Fibroblast of skin of right biceps (primary cell): ENCODE measurements at regions not wholly inside any gene's neighbourhood (a gene's known extent, or its start where the extent isn't known, plus 50 kb on each side); places are given as distances from the start of the nearest gene placed in this dataset.

Experiments
- DNase-seq: peaks from one replicate; pipeline ENCODE4 v3.0.0-alpha.2; 2013

DNA sequence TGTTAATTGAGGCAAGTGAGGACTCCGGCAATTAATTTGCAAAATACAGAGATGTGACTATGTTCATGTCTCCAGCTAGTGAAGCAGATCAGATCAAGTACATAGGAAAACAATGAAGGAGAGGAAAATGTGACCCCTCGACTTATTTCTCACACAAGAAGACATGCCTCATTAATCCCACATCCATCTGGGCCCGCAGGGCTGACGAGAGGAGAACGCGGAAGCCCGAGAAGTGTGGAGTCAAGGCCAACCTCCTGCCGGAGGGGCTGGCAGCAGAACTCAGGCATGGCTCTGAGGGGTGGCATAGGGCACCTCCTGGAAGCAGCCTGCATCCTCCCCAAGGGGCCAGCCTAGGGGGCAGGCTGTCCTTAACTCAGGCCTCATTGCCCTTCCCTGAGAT lies 54.4 kb downstream of the ZNF503 start:
- no peak for DNase-seq

- DNase-seq = no peak
These were observed 55.8 kb downstream of the ZNF503 start for GRCh38 chr10:75345738-75346137.

DNA sequence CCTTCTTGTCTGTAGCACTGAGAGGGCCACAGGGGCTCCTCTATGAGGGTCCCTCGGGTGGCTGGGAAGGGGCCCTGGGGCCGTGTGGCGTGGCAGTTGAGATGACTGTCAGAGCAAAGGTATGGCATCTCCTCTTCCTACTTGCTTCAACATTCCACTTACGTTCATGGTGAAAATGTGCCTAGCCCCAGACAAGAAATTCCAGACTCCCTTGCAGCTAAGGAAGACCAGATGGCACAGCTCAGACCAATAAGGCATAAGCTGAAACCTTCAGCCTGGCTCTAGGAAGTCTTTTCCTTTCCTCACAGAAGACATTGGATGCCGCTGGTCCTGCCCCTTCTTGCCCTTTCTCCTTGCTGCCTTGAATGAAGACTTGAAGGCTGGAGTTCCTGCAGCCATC lies 57.4 kb downstream of the ZNF503 start:
- no peak for DNase-seq

GRCh38 chr10:75342397-75342796 lies 59.2 kb downstream of the ZNF503 start:
- no peak for DNase-seq

GRCh38 chr10:75335983-75336382 lies 65.6 kb downstream of the ZNF503 start:
- no peak for DNase-seq

DNA sequence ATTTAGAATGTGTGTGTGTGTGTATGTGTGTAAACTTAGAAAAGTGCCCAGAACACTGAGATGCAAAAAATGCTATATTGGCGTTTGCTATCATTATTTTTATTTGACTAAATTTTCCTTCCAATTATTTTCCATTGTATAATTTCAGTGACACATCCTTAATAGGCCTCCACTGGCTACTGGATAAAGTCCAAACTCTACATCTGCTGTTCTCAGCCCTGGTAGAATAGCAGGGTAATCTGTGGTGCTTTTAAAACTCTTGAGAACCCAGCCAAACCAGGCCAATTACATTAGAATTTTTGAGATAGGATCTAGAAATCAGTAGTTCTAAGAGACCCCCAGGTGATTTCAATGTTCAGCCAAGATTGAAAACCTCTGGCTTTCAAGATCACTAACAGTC lies 66.4 kb downstream of the ZNF503 start:
- no peak for DNase-seq

DNA sequence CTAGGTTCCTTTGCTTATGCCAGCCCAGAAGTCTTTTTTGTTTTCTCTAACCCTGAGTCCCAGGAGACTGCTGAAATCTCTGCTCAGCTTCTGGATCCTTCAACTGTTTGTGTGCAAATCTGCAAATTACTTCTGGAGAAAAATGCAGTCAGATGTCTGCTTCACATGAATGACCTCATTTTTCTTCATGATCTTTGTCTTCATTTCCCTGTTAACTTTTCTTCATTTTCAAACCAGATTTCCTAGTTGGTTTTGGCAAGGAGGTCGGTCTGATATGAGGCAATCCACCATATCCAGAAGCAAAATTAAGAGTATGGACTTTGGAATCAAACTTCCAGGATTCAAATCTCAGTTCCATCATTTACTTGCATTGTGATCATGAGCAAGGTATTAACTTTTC lies 66.8 kb downstream of the ZNF503 start:
- DNase-seq = no peak

- no peak for DNase-seq
These were observed 69.5 kb downstream of the ZNF503 start for GRCh38 chr10:75332081-75332480.

GRCh38 chr10:75331081-75331480 lies 70.5 kb downstream of the ZNF503 start:
- no peak for DNase-seq

DNA sequence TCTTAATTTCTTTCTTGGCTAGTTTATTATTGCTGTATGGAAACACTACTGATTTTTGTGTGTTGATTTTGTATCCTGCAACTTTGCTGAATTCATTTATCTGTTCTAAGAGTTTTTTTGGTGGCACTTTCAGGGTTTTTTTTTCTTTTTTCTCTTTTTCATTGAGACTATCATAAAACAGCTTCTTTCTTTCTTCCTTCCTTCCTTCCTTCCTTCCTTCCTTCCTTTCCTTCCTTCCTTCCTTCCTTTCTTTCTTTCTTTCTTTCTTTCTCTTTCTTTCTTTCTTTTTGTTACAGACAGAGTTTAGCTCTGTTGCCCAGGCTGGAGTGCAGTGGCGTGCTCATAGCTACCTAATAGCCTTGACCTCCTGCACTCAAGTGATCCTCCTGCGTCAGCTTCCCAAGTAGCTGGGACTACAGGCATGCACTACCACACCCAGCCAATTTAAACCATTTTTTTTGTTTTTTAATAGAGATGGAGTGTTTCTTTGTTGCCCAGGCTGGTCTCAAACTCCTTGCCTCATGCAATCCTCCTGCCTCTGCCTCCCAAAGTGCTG lies 72.3 kb downstream of the ZNF503 start:
- DNase-seq = no peak

- no peak for DNase-seq
These were observed 75.3 kb downstream of the ZNF503 start for GRCh38 chr10:75326306-75326705.

DNA sequence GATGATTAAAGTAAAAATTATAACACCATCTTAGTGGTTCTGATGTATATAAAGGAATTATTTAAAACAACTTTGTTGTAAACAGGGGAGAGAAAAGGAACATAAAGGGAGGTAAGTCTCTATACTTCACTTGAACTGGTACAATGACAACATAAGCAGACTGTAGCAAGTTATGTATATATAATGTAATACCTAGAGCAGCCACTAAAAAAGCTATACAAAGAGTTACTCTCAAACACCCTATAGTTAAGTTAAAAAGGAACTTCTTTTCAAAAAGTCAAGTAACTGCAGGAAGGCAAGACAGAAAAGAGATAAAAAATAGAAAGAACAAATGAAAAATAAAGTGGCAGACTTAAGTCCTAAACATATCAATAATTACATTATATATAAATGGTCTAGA lies 82.3 kb downstream of the ZNF503 start:
- DNase-seq = no peak

- no peak for DNase-seq
These were observed 78.8 kb upstream of the COMTD1 start for GRCh38 chr10:75314570-75314969.

GRCh38 chr10:75312440-75312839 lies 76.7 kb upstream of the COMTD1 start:
- no peak for DNase-seq

DNA sequence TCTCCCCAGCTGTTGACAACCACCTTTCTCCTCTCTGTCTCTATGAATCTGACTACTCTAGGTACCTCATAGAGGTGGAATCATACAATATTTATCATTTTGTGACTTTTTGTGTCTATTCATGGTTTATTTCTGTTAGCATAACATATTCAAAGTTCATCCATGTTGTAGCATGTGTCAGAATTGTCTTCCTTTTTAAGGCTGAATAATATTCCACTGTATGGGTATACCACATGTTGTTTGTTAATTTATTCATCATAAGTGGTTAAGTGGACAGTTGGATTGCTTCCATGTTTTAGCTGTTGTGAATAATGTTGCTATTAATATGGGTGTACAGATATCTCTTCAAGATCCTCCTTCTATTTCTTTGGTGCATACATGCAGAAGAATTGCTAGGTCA lies 69.9 kb upstream of the COMTD1 start:
- DNase-seq = no peak

DNA sequence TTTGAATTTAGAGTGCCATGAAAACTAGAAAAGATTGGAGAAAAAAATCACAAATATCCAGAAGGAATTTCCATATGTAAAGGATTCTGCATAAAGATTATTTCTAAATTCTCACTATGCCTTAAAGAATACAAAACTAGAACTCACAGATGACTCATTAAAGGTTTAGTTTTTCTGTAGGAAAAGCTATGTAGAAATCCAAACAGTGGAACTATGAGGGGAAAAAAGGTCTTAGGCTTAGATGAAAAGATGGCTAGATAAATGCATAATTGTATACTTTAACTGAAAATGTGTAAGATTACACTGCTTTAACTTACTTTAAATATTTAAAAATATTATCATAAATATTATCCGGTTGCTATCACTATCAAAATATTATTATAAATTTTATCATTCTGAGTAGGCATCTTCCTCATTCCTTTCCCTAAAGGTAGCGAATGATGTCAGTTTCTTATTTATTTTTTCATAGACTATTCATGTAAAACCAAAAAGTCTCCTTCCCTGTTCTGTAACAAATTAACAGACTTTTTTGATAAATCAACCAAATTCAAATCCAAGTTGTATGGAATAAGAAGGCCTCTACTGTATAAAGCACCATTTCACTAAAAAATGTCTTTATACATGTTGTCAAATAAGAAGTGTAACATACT lies 69.1 kb upstream of the COMTD1 start:
- peak; percentile 18 for DNase-seq

GRCh38 chr10:75304313-75304712 lies 68.6 kb upstream of the COMTD1 start:
- no peak for DNase-seq

DNA sequence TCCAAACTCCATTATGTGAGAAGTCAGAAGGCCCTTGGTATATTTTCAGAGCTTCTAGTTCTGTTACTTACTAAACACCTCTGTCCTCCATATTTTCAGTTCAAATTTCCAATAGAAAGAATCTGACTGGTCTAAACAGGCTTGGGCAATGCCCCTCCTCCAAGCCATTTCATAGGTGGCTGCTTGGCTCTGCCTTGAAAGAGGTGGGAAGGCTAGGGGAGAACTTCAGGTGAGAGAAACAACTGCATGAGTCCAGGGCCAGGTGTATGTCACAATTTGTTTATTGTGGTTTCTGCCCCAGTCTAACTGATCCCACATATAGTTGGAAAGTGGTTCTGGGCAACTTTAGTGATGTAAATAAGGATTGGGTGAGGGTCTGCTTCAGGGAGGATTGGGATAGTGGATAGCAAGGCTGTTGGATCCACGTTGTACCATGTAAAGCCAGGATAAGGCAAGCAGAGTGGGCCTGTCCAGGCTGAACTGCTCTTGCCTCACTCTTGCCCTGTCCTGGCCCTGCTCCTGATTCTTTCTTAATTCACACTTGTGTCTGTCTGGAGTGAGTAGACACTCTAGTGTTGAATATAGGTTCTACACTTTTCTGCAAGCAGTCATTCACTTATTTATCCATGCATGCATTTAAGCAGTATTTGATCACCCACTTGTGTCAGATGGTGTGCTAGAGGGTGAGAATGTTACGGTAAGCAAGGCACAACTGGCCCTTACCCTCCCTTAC lies 67.5 kb upstream of the COMTD1 start:
- DNase-seq = no peak

DNA sequence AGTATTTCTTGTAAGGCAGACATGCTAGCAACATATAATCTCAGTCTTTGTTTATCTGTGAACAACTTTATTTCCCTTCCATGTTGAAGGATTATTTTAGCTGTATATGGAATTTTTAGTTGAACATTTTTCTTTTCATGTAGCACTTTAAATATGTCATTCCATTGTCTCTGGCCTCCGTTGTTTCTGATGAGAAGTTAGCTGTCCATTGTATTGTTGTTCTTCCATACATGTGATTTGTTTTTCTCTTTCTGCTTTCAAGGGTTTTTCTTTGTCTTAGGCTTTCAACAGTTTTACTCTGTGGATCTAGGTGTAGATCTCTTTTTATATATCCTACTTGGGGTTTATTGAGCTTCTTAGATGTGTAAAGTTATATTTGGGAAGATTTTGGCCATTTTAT lies 66.3 kb upstream of the COMTD1 start:
- no peak for DNase-seq

- no peak for DNase-seq
These were observed 61.4 kb upstream of the COMTD1 start for GRCh38 chr10:75297021-75297599.

GRCh38 chr10:75295868-75296441 lies 60.2 kb upstream of the COMTD1 start:
- DNase-seq = no peak

- DNase-seq = peak; percentile 96
These were observed 59.3 kb upstream of the COMTD1 start for GRCh38 chr10:75294866-75295701.

DNA sequence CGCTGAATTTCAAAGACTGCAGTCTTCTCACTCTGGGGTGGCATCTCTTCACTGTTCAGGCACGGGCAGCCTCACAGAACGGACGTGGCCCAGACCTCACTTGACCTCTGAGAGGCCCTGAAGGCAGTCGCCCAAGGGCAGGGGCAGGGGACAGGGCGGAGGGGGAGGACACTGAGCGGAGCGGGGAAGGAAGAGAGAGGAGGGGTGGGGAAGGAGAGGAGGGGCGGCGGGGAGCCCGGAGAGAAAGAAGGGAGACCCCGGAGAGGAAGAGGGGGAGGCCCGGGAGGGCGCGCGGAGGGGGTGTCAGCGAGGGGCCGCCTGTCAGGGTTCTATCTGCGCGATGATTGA lies 58.7 kb upstream of the COMTD1 start:
- no peak for DNase-seq
